SK-N-MC (cell line): ENCODE measurements at regions not wholly inside any gene's neighbourhood (a gene's known extent, or its start where the extent isn't known, plus 50 kb on each side); places are given as distances from the start of the nearest gene placed in this dataset.

ENCODE experiments used
- EZH2 ChIP-seq: fragments of 200-600 bp; sonication (generic); IDR thresholded peaks from one replicate; pipeline ENCODE4 v1.6.1; 2017; ENCODE audit warnings: antibody characterized with exemption
- FOXP2 ChIP-seq: optimal IDR thresholded peaks from 2 replicates; pipeline ENCODE3; 2011; ENCODE audit warnings: mild to moderate bottlenecking, moderate library complexity; ENCODE audit not compliant: insufficient read depth; ENCODE audit errors: extremely low read length, control extremely low read depth
- POLR2AphosphoS5 ChIP-seq: IDR thresholded peaks from 2 replicates; pipeline ENCODE4 v1.6.1; 2012; ENCODE audit warnings: mild to moderate bottlenecking, low read depth, low read length, borderline replicate concordance

GRCh38 chr18:27887711-27888495 lies 289.0 kb downstream of the CDH2 start:
- TF ChIP-seq POLR2AphosphoS5 (no peak), EZH2 (no peak), FOXP2 (no peak)
